HEK293 (cell line): ENCODE measurements at regions not wholly inside any gene's neighbourhood (a gene's known extent, or its start where the extent isn't known, plus 50 kb on each side); places are given as distances from the start of the nearest gene placed in this dataset.

Source experiments
- CTCF ChIP-seq: fragments of 450-650 bp; formaldehyde crosslinking; IDR thresholded peaks from 2 replicates; pipeline ENCODE4 v1.5.1; 2016; ENCODE audit warnings: missing biosample characterization, missing genetic modification characterization
- SETDB1 ChIP-seq: IDR thresholded peaks from one replicate; pipeline ENCODE4 v1.6.1; 2017; ENCODE audit warnings: mild to moderate bottlenecking, low read length, moderate library complexity, mixed read lengths; ENCODE audit not compliant: insufficient read length

GRCh38 chr15:55014391-55015092, 182.2 kb downstream of the RSL24D1 start:
- TF ChIP-seq CTCF (tag by site-specific recombination), result no peak
- TF ChIP-seq SETDB1, result no peak
